HG03060 (cell line): ENCODE measurements at regions not wholly inside any gene's neighbourhood (a gene's known extent, or its start where the extent isn't known, plus 50 kb on each side); places are given as distances from the start of the nearest gene placed in this dataset.

Experiments used
- ATAC-seq: cut with Tn5 transposase; IDR thresholded peaks from one replicate; pipeline ENCODE4 v1.9.1; 2021; ENCODE audit warnings: low read depth, moderate number of reproducible peaks; ENCODE audit not compliant: unreplicated experiment

- ATAC-seq, result no peak
Measured at GRCh38 chr4:81904121-81904520, 432.4 kb upstream of the RASGEF1B start.

DNA sequence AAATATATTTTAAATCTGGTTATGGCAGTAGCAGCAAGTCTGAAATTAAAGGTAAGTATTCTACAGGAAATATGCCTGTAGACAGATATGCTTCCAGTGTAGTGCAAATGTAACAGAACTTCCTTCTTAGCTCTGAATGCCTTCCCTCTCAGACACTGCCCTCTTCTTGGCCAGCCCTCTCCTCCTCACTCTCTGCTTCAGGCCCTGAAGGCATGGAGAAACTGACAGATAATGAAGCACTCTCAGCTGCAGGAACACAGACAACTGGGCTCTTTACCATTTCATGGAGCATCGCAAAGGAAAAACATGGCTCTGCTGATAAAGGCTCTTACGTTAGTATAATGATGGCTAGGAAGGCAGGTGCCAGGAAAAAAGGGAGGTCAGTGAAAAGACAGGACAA is 431.5 kb upstream of the RASGEF1B start:
- ATAC-seq, result no peak

- ATAC-seq, result no peak
Measured at GRCh38 chr4:81898862-81899504, 427.3 kb upstream of the RASGEF1B start.

DNA sequence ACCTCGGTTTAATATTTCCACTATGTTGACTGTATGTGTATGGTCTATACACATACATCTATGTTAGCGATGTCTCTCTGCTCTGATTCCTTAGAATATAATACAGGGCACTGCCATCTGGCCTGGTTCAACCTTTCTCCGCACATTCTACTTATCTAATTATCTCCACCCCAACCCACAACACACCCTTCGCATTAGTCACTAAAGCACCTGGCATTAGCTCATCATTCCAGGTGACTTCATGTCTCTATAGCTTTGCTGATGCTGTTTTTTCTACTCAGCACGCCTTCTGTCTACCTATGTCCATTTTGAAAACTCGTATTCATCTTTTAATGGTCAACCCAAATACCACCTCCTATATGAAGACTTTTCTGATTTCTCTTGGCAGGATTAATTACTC is 425.2 kb upstream of the RASGEF1B start:
- ATAC-seq, result no peak

DNA sequence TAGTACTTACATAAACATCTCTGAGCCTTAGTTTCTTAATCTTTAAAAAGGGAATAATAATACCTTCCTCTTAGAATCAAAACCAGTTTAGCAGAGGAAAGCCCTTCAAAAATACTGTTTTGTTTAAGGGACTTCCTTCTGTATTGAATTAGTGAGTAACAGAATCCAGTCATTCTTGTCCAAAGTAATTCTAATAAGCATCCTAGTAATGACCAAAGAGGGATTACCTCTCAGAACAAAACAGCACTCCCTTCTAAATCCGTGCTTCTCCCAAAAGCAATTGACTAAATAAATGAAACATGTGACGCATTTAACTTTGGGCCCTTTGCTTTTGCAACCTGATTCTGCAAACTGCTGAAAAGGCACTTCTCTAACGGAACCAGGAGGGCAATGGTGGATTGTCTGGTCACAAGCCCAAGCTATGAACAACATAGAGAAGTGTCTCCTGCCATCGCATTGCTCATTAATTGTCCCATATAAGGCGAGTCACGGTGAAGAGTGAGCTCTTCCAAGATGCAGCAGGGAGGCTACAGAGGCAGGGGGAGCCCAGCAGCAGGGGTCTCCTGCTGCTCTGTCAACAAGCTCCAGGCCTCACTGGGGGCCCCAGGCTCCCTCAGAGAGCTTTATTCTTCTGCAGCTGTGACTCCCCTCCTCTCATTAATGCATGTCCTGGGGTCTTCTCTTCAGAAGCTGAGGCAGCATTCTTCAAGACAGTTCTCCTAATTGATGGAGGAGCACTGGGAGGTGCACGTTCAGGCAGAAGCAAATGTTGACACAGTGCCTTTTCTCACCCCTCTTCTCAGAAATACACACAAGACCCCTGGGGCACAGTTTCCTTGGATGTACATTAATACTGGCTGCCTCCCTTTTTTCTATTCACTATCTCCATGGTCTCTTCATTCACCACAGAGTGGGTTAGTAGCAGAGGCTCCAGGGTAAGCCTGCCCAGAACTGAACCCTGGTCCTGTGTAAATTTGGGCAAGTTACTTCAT is 419.6 kb upstream of the RASGEF1B start:
- no peak for ATAC-seq

DNA sequence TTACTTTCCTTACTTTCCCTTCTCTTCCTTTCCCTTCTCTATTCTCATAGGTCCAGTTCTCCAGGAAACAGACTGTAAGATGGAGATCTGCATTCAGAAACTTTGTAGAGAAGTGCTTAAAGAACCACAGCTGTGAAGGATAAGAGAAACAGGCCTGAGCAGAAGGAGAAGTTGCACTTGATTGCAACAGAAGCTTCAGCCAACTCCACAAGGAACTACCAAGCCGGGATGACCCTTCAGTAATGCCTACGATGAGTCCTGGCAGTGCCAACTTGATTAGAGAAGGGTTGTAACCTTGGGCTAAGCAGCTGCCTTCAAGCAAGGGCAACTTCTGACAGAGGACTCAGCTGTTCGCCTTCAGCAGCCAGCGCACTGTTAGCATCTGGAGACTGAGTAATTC is 413.3 kb upstream of the RASGEF1B start:
- no peak for ATAC-seq

GRCh38 chr4:81883530-81884450 is 412.1 kb upstream of the RASGEF1B start:
- ATAC-seq, result no peak

DNA sequence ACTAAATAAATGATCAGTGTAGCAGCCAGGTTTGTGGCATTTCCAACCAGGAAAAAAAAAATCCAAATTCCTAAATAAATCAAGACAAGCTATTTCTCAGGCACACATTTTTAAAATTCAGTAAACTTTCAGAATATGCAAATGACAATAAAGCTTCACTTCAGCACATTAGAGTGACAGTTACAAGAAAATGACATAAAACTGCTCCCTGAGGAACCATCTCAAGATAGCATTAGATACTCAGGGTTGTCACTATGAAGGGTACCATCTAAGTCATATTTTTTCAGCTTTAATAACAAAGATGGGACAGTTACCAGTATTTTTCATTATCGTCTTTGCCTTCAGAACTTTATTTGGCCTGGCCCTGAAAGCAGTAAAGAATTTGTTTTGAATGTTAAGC is 411.3 kb upstream of the RASGEF1B start:
- ATAC-seq, result no peak

DNA sequence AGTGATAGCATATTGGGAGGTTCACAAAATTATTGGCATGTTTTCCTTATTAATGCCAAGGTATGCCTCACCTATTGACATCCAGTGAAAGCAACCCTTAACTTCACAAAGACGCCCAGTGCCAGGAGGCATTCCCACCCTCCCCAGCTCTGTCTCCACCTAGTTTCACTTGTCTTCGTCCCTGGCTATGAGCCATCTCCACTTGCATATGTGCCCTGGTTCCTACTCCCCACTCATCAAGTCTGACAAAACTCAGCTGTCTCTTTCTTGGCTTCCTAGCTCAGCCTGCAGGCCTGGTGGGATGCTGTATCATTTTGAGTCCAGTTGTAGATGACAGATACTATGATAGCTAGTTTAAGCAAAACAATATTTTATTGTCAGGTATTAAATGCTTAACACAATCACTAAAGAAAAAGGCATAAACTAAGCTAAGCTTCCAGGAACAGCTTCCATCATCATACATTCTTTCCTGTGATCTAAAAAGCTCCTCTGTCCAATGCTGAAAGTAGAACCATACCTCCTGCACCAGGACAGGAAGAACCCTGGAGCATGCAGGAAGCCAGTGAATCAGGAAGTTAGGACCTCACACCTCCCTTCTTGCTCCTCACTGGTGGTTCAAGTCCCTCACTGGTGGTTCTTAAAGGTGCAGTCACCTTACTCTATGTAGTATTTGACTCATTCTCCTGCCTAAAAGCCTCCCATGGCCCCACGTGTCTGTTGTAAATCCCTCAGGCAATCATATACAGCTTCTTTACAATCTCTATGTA is 410.3 kb upstream of the RASGEF1B start:
- no peak for ATAC-seq

- ATAC-seq, result no peak
Measured at GRCh38 chr4:81876106-81876505, 404.4 kb upstream of the RASGEF1B start.

- ATAC-seq, result no peak
Measured at GRCh38 chr4:81874661-81875515, 403.2 kb upstream of the RASGEF1B start.

DNA sequence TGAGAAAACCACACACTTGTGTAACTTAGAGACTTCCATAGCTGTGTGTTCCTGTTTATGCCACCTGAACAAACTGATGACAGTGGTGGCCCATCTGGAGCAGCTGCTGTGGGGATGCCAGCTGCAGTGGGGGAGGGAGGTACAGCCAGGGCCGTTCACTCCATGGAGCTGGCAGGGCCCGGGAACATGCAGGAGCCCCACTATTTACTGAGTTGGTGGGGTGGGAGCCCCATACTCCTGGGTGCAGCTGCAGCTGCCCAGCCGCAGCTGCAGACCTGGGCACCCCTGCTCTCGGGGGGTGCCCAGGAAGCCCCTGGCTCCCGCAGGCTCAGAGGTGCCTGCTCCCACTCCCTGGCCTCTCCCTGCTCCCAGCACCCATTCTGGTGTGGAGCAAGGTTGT is 398.6 kb upstream of the RASGEF1B start:
- ATAC-seq, result no peak

DNA sequence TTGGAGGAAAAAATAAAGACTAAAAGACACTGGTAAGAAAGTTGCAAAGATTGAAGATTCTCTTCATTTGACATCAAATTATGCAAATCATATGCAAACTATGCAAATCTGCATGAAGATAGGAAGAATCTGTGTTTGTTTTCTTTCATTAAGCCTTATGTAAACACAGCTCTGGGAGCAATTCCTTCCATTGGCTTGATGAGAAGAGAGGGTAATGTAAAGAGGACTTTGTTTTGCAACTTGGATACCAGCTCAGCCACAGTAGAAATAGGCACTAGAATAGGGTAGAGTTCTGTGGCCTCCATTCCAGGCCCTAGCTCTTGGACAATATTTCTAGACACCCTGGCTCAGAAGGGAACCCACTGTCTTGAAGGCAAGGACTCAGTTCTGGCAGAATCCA is 388.4 kb upstream of the RASGEF1B start:
- no peak for ATAC-seq

DNA sequence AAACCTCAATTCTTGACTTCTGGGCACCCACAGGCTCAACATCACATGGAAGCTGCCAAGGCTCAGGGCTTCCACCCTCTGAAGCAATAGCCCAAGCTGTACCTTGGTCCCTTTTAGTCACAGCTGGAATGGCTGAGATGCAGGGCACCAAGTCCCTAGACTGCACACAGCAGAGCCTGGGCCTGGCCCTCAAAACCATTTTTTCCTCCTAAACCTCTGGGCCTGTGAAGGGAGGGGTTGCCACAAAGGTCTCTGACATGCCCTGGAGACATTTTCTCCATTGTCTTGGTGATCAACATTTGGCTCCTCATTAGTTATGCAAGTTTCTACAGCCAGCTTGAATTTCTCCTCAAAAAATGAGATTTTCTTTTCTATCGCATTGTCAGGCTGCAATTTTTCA is 382.7 kb upstream of the RASGEF1B start:
- ATAC-seq, result no peak

DNA sequence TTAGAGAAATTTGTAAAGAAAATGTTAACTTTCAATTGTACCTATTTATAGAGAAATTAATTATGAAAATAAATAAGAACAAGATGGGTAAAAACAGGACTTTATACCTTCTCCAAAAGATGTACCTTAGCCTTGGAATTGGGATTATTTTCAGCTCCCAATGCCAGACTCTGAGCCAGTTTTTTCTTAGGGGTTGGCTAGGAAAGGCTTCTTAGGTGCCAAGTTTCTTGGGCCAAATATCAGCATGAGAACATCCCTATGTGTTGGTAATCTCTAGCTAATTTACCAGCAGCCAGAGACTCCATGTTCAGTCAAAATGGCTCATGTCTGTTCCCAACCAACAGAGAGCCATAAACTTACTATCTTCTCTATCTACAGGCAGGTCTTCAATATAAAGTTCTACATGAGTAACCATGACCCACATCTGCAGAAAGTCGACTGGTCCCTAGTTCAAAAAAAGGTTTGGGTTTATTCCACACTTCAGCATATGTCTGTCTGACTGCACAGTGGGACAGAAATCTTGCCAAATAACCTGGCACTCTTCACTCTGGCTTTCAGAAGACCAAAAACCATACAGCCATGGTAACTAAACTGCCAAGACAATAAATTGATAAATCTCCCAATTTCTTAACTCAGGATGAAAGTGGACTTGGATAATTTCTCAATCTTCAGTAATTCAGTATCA is 380.5 kb upstream of the RASGEF1B start:
- ATAC-seq, result no peak

GRCh38 chr4:81850701-81851100 is 379.0 kb upstream of the RASGEF1B start:
- ATAC-seq, result no peak

DNA sequence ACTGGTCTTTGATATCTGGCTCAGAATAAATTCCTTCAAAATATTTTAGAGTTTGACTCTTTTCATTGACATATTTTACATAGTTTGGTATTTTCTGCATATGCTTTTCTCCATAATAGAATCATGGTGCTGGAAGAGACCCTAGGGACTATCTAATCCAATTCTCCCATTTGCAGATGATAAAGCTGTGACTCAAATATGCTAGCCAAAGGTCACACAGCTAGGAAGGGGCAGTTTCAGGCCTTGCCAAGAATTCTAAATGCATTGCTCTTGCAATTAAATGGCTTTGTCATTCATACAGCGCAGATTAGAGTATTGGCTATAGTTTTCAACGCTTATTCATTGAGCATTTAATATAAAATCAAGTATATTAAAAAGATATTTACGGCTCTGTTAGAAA is 374.1 kb upstream of the RASGEF1B start:
- ATAC-seq, result no peak

GRCh38 chr4:81845273-81845672 is 373.6 kb upstream of the RASGEF1B start:
- no peak for ATAC-seq

DNA sequence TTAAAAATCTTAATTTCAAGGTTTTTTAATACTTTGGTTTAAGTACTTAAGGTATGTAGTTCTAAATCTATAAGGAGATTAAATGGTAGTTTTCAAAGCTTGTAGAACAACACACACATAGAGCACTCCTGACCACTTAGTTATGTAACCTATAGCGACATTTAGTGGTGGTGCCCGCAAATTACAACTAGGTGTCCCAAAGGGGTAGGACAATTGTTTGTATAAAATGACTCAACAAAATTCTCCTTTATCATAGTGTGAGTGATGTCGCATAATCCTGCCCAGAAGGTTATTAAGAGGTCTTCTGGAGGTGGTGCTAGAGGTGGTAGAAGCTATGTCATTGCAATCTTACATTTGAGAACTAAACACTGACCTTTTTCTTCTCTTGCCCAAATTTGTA is 373.0 kb upstream of the RASGEF1B start:
- peak; percentile 77 for ATAC-seq
